ENCODE measurements at regions not wholly inside any gene's neighbourhood (a gene's known extent, or its start where the extent isn't known, plus 50 kb on each side); places are given as distances from the start of the nearest gene placed in this dataset.
"Not testable (repeated sequence)": the region's sequence is repeated elsewhere in the genome, so short reads cannot be mapped to it uniquely, and the experiment has no call there.

- not testable (repeated sequence) for H4K20me1 ChIP-seq (ENCODE audit: insufficient read depth, low read length); H3K9me3 ChIP-seq (ENCODE audit: insufficient read depth, low read length); H3K4me3 ChIP-seq (ENCODE audit: low read length); H3K27ac ChIP-seq (ENCODE audit: low read length); H2AFZ ChIP-seq (ENCODE audit: low read depth, low read length); H3K27me3 ChIP-seq (ENCODE audit: low read depth, low read length); H3K79me2 ChIP-seq (ENCODE audit: low read length); H3K9ac ChIP-seq (ENCODE audit: low read length); H3K36me3 ChIP-seq (replicated peaks; ENCODE audit: low read depth, low read length); H3K4me1 ChIP-seq (ENCODE audit: low read length)
- H3K4me2 ChIP-seq (ENCODE audit: low read length), result peak overlapping the region; percentile 16; the same call in 1 of the 2 replicates
Measured at GRCh38 chr2:111401270-111402140, 280.8 kb downstream of the BCL2L11 start.

- not testable (repeated sequence) for H3K9ac ChIP-seq (ENCODE audit: low read length); H3K9me3 ChIP-seq (ENCODE audit: insufficient read depth, low read length); H3K79me2 ChIP-seq (ENCODE audit: low read length); H3K27ac ChIP-seq (ENCODE audit: low read length); H3K4me3 ChIP-seq (ENCODE audit: low read length); H3K4me2 ChIP-seq (ENCODE audit: low read length); H3K27me3 ChIP-seq (ENCODE audit: low read depth, low read length); H2AFZ ChIP-seq (ENCODE audit: low read depth, low read length); H4K20me1 ChIP-seq (ENCODE audit: insufficient read depth, low read length); H3K4me1 ChIP-seq (ENCODE audit: low read length); H3K36me3 ChIP-seq (replicated peaks; ENCODE audit: low read depth, low read length)
Measured at GRCh38 chr2:111402450-111402849, 281.7 kb downstream of the BCL2L11 start.

GRCh38 chr2:111403287-111403686 lies 282.6 kb downstream of the BCL2L11 start:
- H3K36me3 ChIP-seq (replicated peaks; ENCODE audit: low read depth, low read length); H3K9me3 ChIP-seq (ENCODE audit: insufficient read depth, low read length); H4K20me1 ChIP-seq (ENCODE audit: insufficient read depth, low read length); H3K9ac ChIP-seq (ENCODE audit: low read length); H3K4me2 ChIP-seq (ENCODE audit: low read length); H3K79me2 ChIP-seq (ENCODE audit: low read length); H2AFZ ChIP-seq (ENCODE audit: low read depth, low read length); H3K4me3 ChIP-seq (ENCODE audit: low read length); H3K27ac ChIP-seq (ENCODE audit: low read length); H3K4me1 ChIP-seq (ENCODE audit: low read length); H3K27me3 ChIP-seq (ENCODE audit: low read depth, low read length): not testable (repeated sequence)

- H3K36me3 ChIP-seq (replicated peaks; ENCODE audit: low read depth, low read length); H3K4me1 ChIP-seq (ENCODE audit: low read length); H4K20me1 ChIP-seq (ENCODE audit: insufficient read depth, low read length); H3K4me2 ChIP-seq (ENCODE audit: low read length); H3K27me3 ChIP-seq (ENCODE audit: low read depth, low read length); H3K27ac ChIP-seq (ENCODE audit: low read length); H3K4me3 ChIP-seq (ENCODE audit: low read length); H3K9ac ChIP-seq (ENCODE audit: low read length); H3K9me3 ChIP-seq (ENCODE audit: insufficient read depth, low read length); H3K79me2 ChIP-seq (ENCODE audit: low read length); H2AFZ ChIP-seq (ENCODE audit: low read depth, low read length): not testable (repeated sequence)
Measured at GRCh38 chr2:111406616-111407015, 285.9 kb downstream of the BCL2L11 start.

- H3K79me2 ChIP-seq (ENCODE audit: low read length); H4K20me1 ChIP-seq (ENCODE audit: insufficient read depth, low read length); H2AFZ ChIP-seq (ENCODE audit: low read depth, low read length); H3K27ac ChIP-seq (ENCODE audit: low read length); H3K36me3 ChIP-seq (replicated peaks; ENCODE audit: low read depth, low read length); H3K4me1 ChIP-seq (ENCODE audit: low read length); H3K27me3 ChIP-seq (ENCODE audit: low read depth, low read length); H3K4me2 ChIP-seq (ENCODE audit: low read length); H3K4me3 ChIP-seq (ENCODE audit: low read length); H3K9ac ChIP-seq (ENCODE audit: low read length); H3K9me3 ChIP-seq (ENCODE audit: insufficient read depth, low read length): not testable (repeated sequence)
Measured at GRCh38 chr2:111407632-111408194, 287.0 kb downstream of the BCL2L11 start.

GRCh38 chr2:111410868-111411406 lies 290.2 kb downstream of the BCL2L11 start:
- not testable (repeated sequence) for H3K36me3 ChIP-seq (replicated peaks; ENCODE audit: low read depth, low read length); H2AFZ ChIP-seq (ENCODE audit: low read depth, low read length); H3K4me3 ChIP-seq (ENCODE audit: low read length); H3K9ac ChIP-seq (ENCODE audit: low read length); H3K9me3 ChIP-seq (ENCODE audit: insufficient read depth, low read length); H3K27ac ChIP-seq (ENCODE audit: low read length); H3K79me2 ChIP-seq (ENCODE audit: low read length); H3K4me2 ChIP-seq (ENCODE audit: low read length); H3K27me3 ChIP-seq (ENCODE audit: low read depth, low read length); H4K20me1 ChIP-seq (ENCODE audit: insufficient read depth, low read length); H3K4me1 ChIP-seq (ENCODE audit: low read length)

- not testable (repeated sequence) for H3K27me3 ChIP-seq (ENCODE audit: low read depth, low read length); H4K20me1 ChIP-seq (ENCODE audit: insufficient read depth, low read length); H3K79me2 ChIP-seq (ENCODE audit: low read length); H3K36me3 ChIP-seq (replicated peaks; ENCODE audit: low read depth, low read length); H3K4me2 ChIP-seq (ENCODE audit: low read length); H3K4me1 ChIP-seq (ENCODE audit: low read length); H3K9ac ChIP-seq (ENCODE audit: low read length); H2AFZ ChIP-seq (ENCODE audit: low read depth, low read length); H3K27ac ChIP-seq (ENCODE audit: low read length); H3K4me3 ChIP-seq (ENCODE audit: low read length); H3K9me3 ChIP-seq (ENCODE audit: insufficient read depth, low read length)
Measured at GRCh38 chr2:111411867-111412681, 291.4 kb downstream of the BCL2L11 start.

GRCh38 chr2:111412841-111413650 lies 292.3 kb downstream of the BCL2L11 start:
- H3K4me2 ChIP-seq (ENCODE audit: low read length); H3K27me3 ChIP-seq (ENCODE audit: low read depth, low read length); H4K20me1 ChIP-seq (ENCODE audit: insufficient read depth, low read length); H2AFZ ChIP-seq (ENCODE audit: low read depth, low read length); H3K9ac ChIP-seq (ENCODE audit: low read length); H3K9me3 ChIP-seq (ENCODE audit: insufficient read depth, low read length); H3K4me3 ChIP-seq (ENCODE audit: low read length); H3K79me2 ChIP-seq (ENCODE audit: low read length); H3K36me3 ChIP-seq (replicated peaks; ENCODE audit: low read depth, low read length); H3K4me1 ChIP-seq (ENCODE audit: low read length); H3K27ac ChIP-seq (ENCODE audit: low read length): not testable (repeated sequence)

- H3K79me2 ChIP-seq (ENCODE audit: low read length); H3K27me3 ChIP-seq (ENCODE audit: low read depth, low read length); H3K4me3 ChIP-seq (ENCODE audit: low read length); H3K36me3 ChIP-seq (replicated peaks; ENCODE audit: low read depth, low read length); H3K4me2 ChIP-seq (ENCODE audit: low read length); H4K20me1 ChIP-seq (ENCODE audit: insufficient read depth, low read length); H3K9me3 ChIP-seq (ENCODE audit: insufficient read depth, low read length); H3K4me1 ChIP-seq (ENCODE audit: low read length); H3K27ac ChIP-seq (ENCODE audit: low read length); H2AFZ ChIP-seq (ENCODE audit: low read depth, low read length); H3K9ac ChIP-seq (ENCODE audit: low read length): not testable (repeated sequence)
Measured at GRCh38 chr2:111413950-111414349, 293.2 kb downstream of the BCL2L11 start.

All from OCI-LY3 (cell line).